Fibroblast of pulmonary artery (primary cell): ENCODE measurements at regions not wholly inside any gene's neighbourhood (a gene's known extent, or its start where the extent isn't known, plus 50 kb on each side); places are given as distances from the start of the nearest gene placed in this dataset.
"Not testable (repeated sequence)": the region's sequence is repeated elsewhere in the genome, so short reads cannot be mapped to it uniquely, and the experiment has no call there.

ENCODE experiments used
- DNase-seq: peaks from one replicate; pipeline ENCODE4 v3.0.0-alpha.2; 2010; ENCODE audit warnings: low read depth
- H3K4me3 ChIP-seq: replicated peaks from 2 replicates; pipeline ENCODE4 v1.5.1; 2011; ENCODE audit warnings: low read depth, mild to moderate bottlenecking, control low read depth, low read length, moderate library complexity
- CTCF ChIP-seq: IDR thresholded peaks from 2 replicates; pipeline ENCODE4 v1.5.1; 2011; ENCODE audit warnings: mild to moderate bottlenecking, control low read depth, low read length, inconsistent platforms; ENCODE audit errors: missing control alignments

DNA sequence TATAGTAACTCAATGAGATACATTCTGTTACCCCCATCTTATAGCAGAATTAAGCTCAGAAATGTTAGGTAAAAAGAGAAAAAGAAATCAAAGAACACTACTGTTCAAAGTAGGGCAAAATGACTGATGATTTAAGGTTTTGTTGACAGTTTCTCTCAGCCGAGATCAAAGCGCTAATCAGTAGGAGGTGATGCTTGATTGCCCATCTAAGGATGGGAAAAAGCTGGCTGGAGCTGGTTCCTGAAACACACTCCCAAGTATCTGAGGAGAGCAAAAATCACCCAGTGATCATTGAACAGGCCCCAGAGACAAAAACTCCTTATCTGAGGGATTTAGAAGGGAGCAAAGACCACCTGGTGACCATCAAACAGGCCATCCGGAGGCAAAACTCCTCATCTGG, 64.5 kb upstream of the CSF1 start:
- TF ChIP-seq CTCF, result no peak
- no peak overlapping the region for H3K4me3 ChIP-seq
- no peak for DNase-seq

GRCh38 chr1:109845658-109846057, 65.0 kb upstream of the CSF1 start:
- no peak overlapping the region for H3K4me3 ChIP-seq
- TF ChIP-seq CTCF, result no peak
- DNase-seq, result no peak

DNA sequence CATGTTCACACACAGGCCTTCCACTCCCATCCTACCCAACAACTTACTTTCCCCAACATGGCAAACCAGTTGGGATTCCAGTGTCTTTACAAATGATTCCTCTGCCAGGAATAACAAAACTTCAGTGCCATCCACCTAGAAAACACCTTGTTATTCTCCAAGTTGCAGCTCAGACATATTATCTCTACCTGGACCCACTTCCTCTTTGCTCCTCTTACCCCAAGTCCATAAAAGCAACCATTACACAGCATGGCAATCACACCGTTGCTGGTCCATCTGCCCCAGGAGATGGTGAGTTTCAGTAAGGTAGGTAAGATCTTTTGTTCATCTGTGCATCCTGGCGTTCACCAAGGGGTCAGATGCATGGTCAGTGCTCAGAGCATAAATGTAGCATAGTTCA, 66.0 kb upstream of the CSF1 start:
- no peak overlapping the region for H3K4me3 ChIP-seq
- TF ChIP-seq CTCF, result no peak
- no peak for DNase-seq

DNA sequence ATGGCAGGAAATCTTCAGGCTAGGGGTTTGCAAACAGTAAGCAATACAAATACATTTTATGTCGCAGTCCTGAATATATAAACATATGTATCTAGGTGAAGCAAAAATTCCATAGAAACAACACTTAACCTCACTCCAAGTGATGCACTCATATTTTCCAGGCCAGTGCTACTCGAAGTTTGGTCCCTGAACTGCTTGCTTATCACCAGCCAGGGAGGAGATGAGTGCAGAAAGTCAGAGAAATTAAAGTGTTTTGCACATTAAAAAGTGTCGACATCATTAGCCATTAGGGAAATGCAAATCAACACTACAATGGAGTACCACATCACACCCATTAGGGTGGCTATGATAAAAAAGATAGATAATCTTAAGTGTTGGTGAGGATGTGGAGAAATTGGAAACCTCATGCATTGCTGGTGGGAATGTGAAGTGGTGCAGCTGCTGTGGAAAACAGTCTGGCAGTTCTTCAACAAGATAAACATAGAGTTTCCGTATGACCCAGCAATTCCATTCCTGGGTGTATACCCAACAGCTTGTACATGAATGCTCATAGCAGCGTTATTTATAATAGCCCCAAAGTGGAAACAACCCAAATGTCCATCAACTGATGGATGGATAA, 70.5 kb upstream of the CSF1 start:
- peak; percentile 73 for DNase-seq
- no peak overlapping the region for H3K4me3 ChIP-seq
- TF ChIP-seq CTCF, result no peak

DNA sequence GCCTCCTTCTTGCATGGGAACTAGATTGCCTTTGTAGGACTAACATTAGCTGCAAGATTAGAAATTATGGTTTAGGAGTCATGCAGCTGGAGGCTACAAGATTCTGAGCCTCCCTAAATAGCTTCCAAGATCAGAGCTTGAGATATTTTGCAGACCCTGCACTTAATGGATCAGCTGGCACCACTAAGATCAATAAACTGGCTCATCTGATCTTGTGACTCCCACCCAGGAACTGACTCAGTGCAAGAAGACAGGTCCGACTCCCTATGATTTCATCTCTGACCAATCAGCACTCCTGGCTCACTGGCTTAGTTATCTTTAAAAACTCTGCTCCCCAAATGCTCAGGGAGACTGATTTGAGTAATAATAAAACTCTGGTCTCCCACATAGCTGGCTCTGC, 71.4 kb upstream of the CSF1 start:
- H3K4me3 ChIP-seq, DNase-seq: not testable (repeated sequence)

DNA sequence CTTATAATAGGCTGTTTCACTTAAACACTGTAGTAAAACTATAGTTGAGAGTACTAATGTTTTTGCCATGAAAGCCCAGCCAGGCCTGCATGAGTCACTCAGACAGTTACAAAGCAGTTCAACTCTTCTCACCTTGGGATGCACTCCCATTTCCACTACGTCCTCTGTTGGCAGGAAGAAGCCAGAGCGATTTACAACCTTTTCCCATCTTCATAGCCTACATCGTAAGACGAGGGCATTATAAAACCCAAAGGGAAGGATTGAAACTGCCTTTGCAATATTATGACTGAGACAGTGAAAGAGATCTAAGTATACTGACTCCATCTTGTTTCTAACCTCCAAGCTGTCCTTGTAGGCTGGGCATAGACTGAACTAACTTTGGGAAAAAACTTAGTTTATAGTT, 71.8 kb upstream of the CSF1 start:
- H3K4me3 ChIP-seq, result no peak overlapping the region
- peak; percentile 77 for DNase-seq
- TF ChIP-seq CTCF, result no peak

DNA sequence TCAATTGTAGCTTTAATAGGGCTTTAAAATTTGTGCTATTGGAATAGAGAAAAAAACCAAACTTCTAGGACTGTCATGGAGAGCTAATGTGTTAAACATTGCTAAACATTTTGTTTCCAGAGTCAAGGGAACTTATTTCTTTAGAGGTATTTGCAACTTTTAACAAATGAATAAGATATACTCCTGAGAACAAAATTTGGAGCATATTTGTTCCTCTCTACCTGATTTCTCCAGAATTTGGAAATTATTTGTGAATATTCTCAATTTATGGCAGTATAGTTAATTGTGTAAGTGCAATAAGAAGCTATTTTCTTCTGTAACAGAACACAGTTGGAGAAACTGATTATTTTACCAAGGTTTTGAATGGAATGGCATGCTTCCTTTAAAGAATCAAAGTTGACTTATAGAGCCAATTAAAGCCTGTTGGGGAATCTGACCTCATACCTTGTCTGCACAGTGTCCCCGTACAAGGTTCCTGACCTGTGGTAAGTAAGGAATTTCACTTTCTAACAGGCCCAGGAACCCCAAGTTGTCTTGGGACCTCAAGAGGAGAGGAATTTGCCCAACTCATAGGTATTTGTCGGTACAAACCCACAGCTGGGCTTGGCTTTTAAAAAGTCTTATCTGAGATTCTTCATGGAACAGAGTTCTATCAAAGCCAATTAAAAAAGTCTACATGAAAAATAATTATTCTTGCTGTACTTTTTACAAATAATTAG, 72.6 kb upstream of the CSF1 start:
- no peak overlapping the region for H3K4me3 ChIP-seq
- no peak for DNase-seq
- no peak for TF ChIP-seq CTCF

DNA sequence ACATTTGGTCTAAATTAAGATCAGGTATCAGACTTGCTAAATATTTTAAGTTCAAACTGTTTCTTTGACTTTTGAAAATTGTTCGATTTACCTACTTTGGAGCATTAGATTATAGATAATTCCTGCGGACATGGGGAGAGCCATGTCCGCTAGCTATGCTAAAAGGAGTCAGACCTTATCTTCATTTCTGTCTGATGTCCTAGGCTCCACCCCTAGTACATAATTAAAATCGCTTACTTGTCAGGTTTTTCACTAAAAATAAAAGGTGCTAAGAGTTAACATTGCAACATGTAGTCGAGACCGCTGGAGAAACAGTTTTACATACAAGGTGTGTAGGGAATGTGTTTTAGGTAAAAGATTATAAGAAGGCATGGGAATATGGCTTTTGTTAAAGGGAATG, 71.9 kb upstream of the EPS8L3 start:
- not testable (repeated sequence) for H3K4me3 ChIP-seq, DNase-seq
